SU-DHL-6 (cell line): ENCODE measurements at regions not wholly inside any gene's neighbourhood (a gene's known extent, or its start where the extent isn't known, plus 50 kb on each side); places are given as distances from the start of the nearest gene placed in this dataset.
"Not testable (repeated sequence)": the region's sequence is repeated elsewhere in the genome, so short reads cannot be mapped to it uniquely, and the experiment has no call there.

Source experiments
- H2AFZ ChIP-seq: fragments of 200-600 bp; sonication (generic); 2 replicates; pipeline ENCODE4 v1.6.1; 2014; ENCODE audit warnings: low read depth, mild to moderate bottlenecking, moderate library complexity, mixed read lengths, antibody characterized with exemption, low read length; ENCODE audit not compliant: severe bottlenecking
- H3F3A ChIP-seq: fragments of 200-600 bp; shearing (Covaris generic); 2 replicates; pipeline ENCODE4 v1.6.0; 2016; ENCODE audit warnings: antibody characterized with exemption, mild to moderate bottlenecking; ENCODE audit not compliant: insufficient read depth
- H3K27ac ChIP-seq: fragments of 200-600 bp; sonication (generic); 2 replicates; pipeline ENCODE4 v1.5.1; 2016; ENCODE audit warnings: low read depth, mild to moderate bottlenecking, low read length, moderate library complexity, mixed read lengths
- H3K27me3 ChIP-seq: fragments of 200-600 bp; sonication (generic), shearing (Covaris generic); 2 replicates; pipeline ENCODE4 v1.6.0; 2014; ENCODE audit warnings: mild to moderate bottlenecking, low read length
- H3K36me3 ChIP-seq: fragments of 200-600 bp; sonication (generic); 2 replicates; pipeline ENCODE4 v1.6.1; 2014; ENCODE audit warnings: mild to moderate bottlenecking, low read length, mixed read lengths
- H3K4me2 ChIP-seq: fragments of 300-600, 200-600 bp; shearing (Covaris generic), sonication (generic); 2 replicates; pipeline ENCODE4 v1.6.0; 2014; ENCODE audit warnings: low read length, low read depth, mild to moderate bottlenecking; ENCODE audit not compliant: poor library complexity, severe bottlenecking
- H3K4me3 ChIP-seq: fragments of 200-600 bp; sonication (generic); 2 replicates; pipeline ENCODE4 v1.5.1; 2014; ENCODE audit warnings: antibody characterized with exemption, low read length, mild to moderate bottlenecking, mixed read lengths; ENCODE audit not compliant: insufficient read depth, poor library complexity, severe bottlenecking
- H3K79me2 ChIP-seq: fragments of 200-600 bp; sonication (generic); 2 replicates; pipeline ENCODE4 v1.6.1; 2014; ENCODE audit warnings: mild to moderate bottlenecking, low read length, moderate library complexity; ENCODE audit not compliant: insufficient read depth
- H3K9ac ChIP-seq: fragments of 200-600 bp; sonication (generic); 2 replicates; pipeline ENCODE4 v1.7.0; 2014; ENCODE audit warnings: mild to moderate bottlenecking, low read length
- H3K9me2 ChIP-seq: fragments of 200-600 bp; sonication (generic); replicated peaks from 2 replicates; pipeline ENCODE4 v1.6.1; 2014; ENCODE audit warnings: low read length; ENCODE audit not compliant: insufficient read depth
- H3K9me3 ChIP-seq: fragments of 200-600 bp; sonication (generic); 2 replicates; pipeline ENCODE4 v1.6.1; 2014; ENCODE audit warnings: low read length, mixed read lengths; ENCODE audit not compliant: insufficient read depth
- H4K20me1 ChIP-seq: fragments of 200-600 bp; sonication (generic); 2 replicates; pipeline ENCODE4 v1.6.1; 2014; ENCODE audit warnings: low read depth, mild to moderate bottlenecking, antibody characterized with exemption, low read length, moderate library complexity, mixed read lengths
- EZH2phosphoT487 ChIP-seq: fragments of 200-600 bp; sonication (generic), shearing (Covaris generic); conservative IDR thresholded peaks from 2 replicates; pipeline ENCODE4 v1.6.1; 2018; ENCODE audit warnings: mild to moderate bottlenecking, antibody characterized with exemption, low read length, moderate library complexity, mixed read lengths
- TF ChIP-seq, protein P1 (sequence below): fragments of 200-600 bp; sonication (generic); IDR thresholded peaks from one replicate; pipeline ENCODE4 v1.5.1; 2017; ENCODE audit warnings: antibody characterized with exemption, mild to moderate bottlenecking, low read length, moderate library complexity; ENCODE audit not compliant: insufficient read depth, poor library complexity, severe bottlenecking

DNA sequence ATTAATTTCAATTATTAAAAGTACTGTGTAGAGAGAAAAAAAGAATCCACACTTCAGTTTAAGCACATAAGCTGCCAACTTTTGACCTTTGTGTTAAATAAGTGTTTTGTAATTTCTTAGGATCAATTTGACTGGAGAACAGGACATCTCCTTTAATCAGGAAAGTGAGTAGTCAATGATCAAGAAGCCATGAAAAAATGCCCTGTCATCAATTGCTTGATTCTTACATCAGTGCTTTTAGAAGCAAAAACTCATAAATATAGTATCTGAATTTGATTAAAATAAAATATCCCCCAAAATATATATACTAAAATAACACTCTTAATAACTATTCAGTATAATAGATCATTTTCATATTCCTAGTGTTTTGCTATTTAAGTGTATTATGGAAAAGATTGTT lies 409.0 kb downstream of the TAFA4 start:
- no peaks in the 10 kb centered on the region for H3K9me3 ChIP-seq
- H3K27me3 ChIP-seq: no peaks in the 10 kb centered on the region
- H4K20me1 ChIP-seq: no peaks in the 10 kb centered on the region
- no peak overlapping the region for H3K4me3 ChIP-seq
- H3K27ac ChIP-seq: no peak overlapping the region
- no peak overlapping the region for H3K9ac ChIP-seq
- TF ChIP-seq, protein P1, sequence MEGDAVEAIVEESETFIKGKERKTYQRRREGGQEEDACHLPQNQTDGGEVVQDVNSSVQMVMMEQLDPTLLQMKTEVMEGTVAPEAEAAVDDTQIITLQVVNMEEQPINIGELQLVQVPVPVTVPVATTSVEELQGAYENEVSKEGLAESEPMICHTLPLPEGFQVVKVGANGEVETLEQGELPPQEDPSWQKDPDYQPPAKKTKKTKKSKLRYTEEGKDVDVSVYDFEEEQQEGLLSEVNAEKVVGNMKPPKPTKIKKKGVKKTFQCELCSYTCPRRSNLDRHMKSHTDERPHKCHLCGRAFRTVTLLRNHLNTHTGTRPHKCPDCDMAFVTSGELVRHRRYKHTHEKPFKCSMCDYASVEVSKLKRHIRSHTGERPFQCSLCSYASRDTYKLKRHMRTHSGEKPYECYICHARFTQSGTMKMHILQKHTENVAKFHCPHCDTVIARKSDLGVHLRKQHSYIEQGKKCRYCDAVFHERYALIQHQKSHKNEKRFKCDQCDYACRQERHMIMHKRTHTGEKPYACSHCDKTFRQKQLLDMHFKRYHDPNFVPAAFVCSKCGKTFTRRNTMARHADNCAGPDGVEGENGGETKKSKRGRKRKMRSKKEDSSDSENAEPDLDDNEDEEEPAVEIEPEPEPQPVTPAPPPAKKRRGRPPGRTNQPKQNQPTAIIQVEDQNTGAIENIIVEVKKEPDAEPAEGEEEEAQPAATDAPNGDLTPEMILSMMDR: no peak
- TF ChIP-seq EZH2phosphoT487: no peak
- H3K79me2 ChIP-seq: no peaks in the 10 kb centered on the region
- H3K9me2 ChIP-seq: no peaks in the 10 kb centered on the region
- H2AFZ ChIP-seq: no peak overlapping the region
- H3F3A ChIP-seq: no peaks in the 10 kb centered on the region
- no peak overlapping the region for H3K4me2 ChIP-seq
- no peaks in the 10 kb centered on the region for H3K36me3 ChIP-seq

DNA sequence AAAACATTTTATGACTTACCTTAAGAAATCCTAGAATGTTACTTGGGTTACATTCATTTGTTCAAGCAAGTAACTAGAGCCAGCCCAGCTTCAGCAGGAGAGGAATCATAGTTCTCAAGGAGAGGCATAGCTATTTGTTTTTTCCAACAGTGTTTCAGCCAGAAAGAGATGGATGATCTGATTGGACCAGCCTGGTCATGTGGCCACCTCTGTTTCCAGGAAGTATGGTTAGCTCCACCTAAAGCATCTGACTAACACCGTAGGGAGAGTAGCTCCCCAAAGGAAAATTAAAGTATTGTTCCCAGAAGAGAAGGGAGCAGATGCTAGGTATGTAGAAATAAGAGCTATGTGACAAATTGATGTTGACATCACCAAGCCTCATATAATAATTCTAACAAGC lies 417.1 kb downstream of the TAFA4 start:
- H3K4me2 ChIP-seq: no peak overlapping the region
- H3K27me3 ChIP-seq: no peaks in the 10 kb centered on the region
- no peaks in the 10 kb centered on the region for H3K36me3 ChIP-seq
- no peak overlapping the region for H2AFZ ChIP-seq
- no peaks in the 10 kb centered on the region for H3K9me3 ChIP-seq
- TF ChIP-seq EZH2phosphoT487: no peak
- TF ChIP-seq, protein P1: no peak
- H4K20me1 ChIP-seq: no peaks in the 10 kb centered on the region
- H3K4me3 ChIP-seq: no peak overlapping the region
- no peak overlapping the region for H3K27ac ChIP-seq
- no peak overlapping the region for H3K9ac ChIP-seq
- H3F3A ChIP-seq: no peaks in the 10 kb centered on the region
- no peaks in the 10 kb centered on the region for H3K79me2 ChIP-seq
- H3K9me2 ChIP-seq: no peaks in the 10 kb centered on the region

DNA sequence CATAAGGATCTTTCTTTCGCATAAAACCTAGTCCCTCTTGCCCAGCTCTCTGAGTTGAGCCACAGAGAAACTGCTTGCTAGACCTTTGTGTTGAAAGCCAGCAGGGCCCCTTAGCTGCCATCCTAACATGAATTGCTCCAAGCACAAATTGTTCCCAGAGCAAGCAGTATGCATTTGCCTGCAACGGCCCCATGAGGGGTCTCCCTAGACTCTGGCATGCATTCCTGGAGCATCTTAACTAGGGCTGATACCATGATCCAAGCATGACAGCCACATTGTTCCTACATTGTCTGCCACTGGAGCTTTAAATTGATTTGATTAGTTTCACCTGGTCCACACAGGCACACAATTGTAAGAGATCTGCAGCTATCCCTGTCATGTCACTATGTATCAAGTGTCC lies 428.1 kb downstream of the TAFA4 start:
- Histone ChIP-seq H3K4me3 (no peak overlapping the region), H3K9me3 (no peaks in the 10 kb centered on the region), H3K9ac (no peak overlapping the region), H3F3A (no peaks in the 10 kb centered on the region), H2AFZ (no peak overlapping the region), H3K36me3 (no peaks in the 10 kb centered on the region), H3K4me2 (no peak overlapping the region), H3K27me3 (no peaks in the 10 kb centered on the region), H4K20me1 (no peaks in the 10 kb centered on the region), H3K27ac (no peak overlapping the region), H3K9me2 (no peaks in the 10 kb centered on the region), H3K79me2 (no peaks in the 10 kb centered on the region)
- no peak for TF ChIP-seq EZH2phosphoT487
- TF ChIP-seq, protein P1: no peak

DNA sequence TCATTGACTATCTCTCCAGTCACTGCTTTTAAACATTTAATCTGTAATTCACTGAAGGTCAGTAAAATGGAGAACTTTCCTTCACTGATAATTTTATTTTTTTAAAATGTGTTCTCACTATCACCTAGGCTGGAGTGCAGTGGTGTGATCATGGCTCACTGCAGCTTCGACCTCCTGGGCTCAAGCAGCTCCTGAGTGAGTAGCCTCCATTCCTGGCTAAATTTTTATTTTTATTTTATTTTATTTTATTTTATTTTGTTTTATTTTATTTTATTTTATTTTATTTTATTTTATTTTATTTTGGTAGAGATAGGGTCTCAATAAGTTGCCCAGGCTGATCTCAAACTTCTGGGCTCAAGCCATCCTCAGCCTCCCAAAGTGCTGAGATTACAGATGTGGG lies 446.5 kb downstream of the TAFA4 start:
- H3K9ac ChIP-seq, H3K4me2 ChIP-seq, H2AFZ ChIP-seq, H3K9me3 ChIP-seq, H3K4me3 ChIP-seq, H3K79me2 ChIP-seq, H3F3A ChIP-seq, H4K20me1 ChIP-seq, H3K27me3 ChIP-seq, H3K27ac ChIP-seq, H3K36me3 ChIP-seq, H3K9me2 ChIP-seq: not testable (repeated sequence)
